Small intestine (tissue), 7 donors: ENCODE measurements at regions not wholly inside any gene's neighbourhood (a gene's known extent, or its start where the extent isn't known, plus 50 kb on each side); places are given as distances from the start of the nearest gene placed in this dataset.
"Not testable (repeated sequence)": the region's sequence is repeated elsewhere in the genome, so short reads cannot be mapped to it uniquely, and the experiment has no call there.

Experiments used
- DNase-seq, 2 donors: peaks; one replicate each; pipeline versions ENCODE4 v3.0.0 to v3.0.0-alpha.2; 2013
- FAIRE-seq: peaks from 2 replicates; lab custom pipeline; 2012; peaks lifted over from hg19 to GRCh38; lab: Jason Lieb, UNC
- H3K27ac ChIP-seq, 3 donors: one replicate each; pipeline ENCODE4 v1.5.1; 2013; ENCODE audit warnings: low read length in 2 of 3, mild to moderate bottlenecking in 2 of 3, control low read depth in 1 of 3, inconsistent platforms in 1 of 3, low read depth in 1 of 3, moderate library complexity in 1 of 3
- H3K27me3 ChIP-seq, 3 donors: one replicate each; pipeline ENCODE4 v1.6.1; 2013; ENCODE audit warnings: low read length in 3 of 3, inconsistent platforms in 1 of 3; ENCODE audit not compliant: control insufficient read depth in 3 of 3, insufficient read depth in 3 of 3
- H3K36me3 ChIP-seq, 3 donors: one replicate each; pipeline ENCODE4 v1.6.1; 2013; ENCODE audit warnings: low read length in 3 of 3, inconsistent platforms in 1 of 3, low read depth in 1 of 3, mild to moderate bottlenecking in 1 of 3, moderate library complexity in 1 of 3; ENCODE audit not compliant: control insufficient read depth in 3 of 3, insufficient read depth in 2 of 3
- H3K4me1 ChIP-seq, 3 donors: one replicate each; pipeline ENCODE4 v1.6.1; 2013; ENCODE audit warnings: low read length in 2 of 3, inconsistent platforms in 1 of 3, low read depth in 1 of 3, mild to moderate bottlenecking in 1 of 3, moderate library complexity in 1 of 3; ENCODE audit not compliant: control insufficient read depth in 3 of 3, insufficient read depth in 2 of 3
- H3K4me3 ChIP-seq, 3 donors: one replicate each; pipeline ENCODE4 v1.5.1; 2013; ENCODE audit warnings: low read length in 3 of 3, control low read depth in 1 of 3, inconsistent platforms in 1 of 3, low read depth in 1 of 3, mild to moderate bottlenecking in 1 of 3, moderate library complexity in 1 of 3
- H3K9me3 ChIP-seq, 2 donors: one replicate each; pipeline ENCODE4 v1.6.1; 2013; ENCODE audit warnings: low read depth in 1 of 2, low read length in 1 of 2; ENCODE audit not compliant: control insufficient read depth in 2 of 2, insufficient read depth in 1 of 2
- WGBS, 3 donors: extraction: QIAGEN DNeasy Blood & Tissue Kit; methylation state at CpG; one replicate each; pipeline ENCODE4 v1.1.7; 2013; 5-methylcytosine and 5-hydroxymethylcytosine counted together
- donor health status: healthy with polysubstance abuse.
- donor health status: control.
- donor health status: control.
- donor health status: Bipolar disorder and iron deficiency.
- donor health status: healthy.

- WGBS, 3 donors, result 71 to 77% (median 73%) methylated on average over 13 of the region's 13 CpGs
- not testable (repeated sequence) for H3K27ac ChIP-seq, FAIRE-seq, H3K36me3 ChIP-seq, DNase-seq, H3K27me3 ChIP-seq, H3K4me1 ChIP-seq, H3K4me3 ChIP-seq
- H3K9me3 ChIP-seq, result peaks cover 16 to 33% of the 10 kb centered on the region in 2 donors
These were observed 4460.6 kb upstream of the OR11H1 start for GRCh38 chr22:11067286-11067871.

GRCh38 chr22:11067937-11068336, 4460.1 kb upstream of the OR11H1 start:
- not testable (repeated sequence) for H3K27ac ChIP-seq, DNase-seq, H3K4me3 ChIP-seq, H3K36me3 ChIP-seq, H3K27me3 ChIP-seq, FAIRE-seq, H3K4me1 ChIP-seq
- 54 to 67% (median 61%) methylated on average over 6 to 7 of the region's 7 CpGs for WGBS, 3 donors
- peaks cover 16 to 33% of the 10 kb centered on the region in 2 donors for H3K9me3 ChIP-seq

GRCh38 chr22:11068406-11068805, 4459.6 kb upstream of the OR11H1 start:
- H3K4me3 ChIP-seq, H3K36me3 ChIP-seq, H3K4me1 ChIP-seq, H3K27me3 ChIP-seq, H3K27ac ChIP-seq, DNase-seq, FAIRE-seq: not testable (repeated sequence)
- peaks cover 16 to 29% of the 10 kb centered on the region in 2 donors for H3K9me3 ChIP-seq
